ENCODE measurements at regions not wholly inside any gene's neighbourhood (a gene's known extent, or its start where the extent isn't known, plus 50 kb on each side); places are given as distances from the start of the nearest gene placed in this dataset.

- no peak for TF ChIP-seq CTCF (IDR thresholded peaks at IDR 0.05; ENCODE audit: poor library complexity, severe bottlenecking)
- no peak for TF ChIP-seq RAD21 (conservative IDR thresholded peaks at IDR 0.05)
- no peak for TF ChIP-seq POLR2AphosphoS5 (IDR thresholded peaks at IDR 0.05)
- no peak for TF ChIP-seq EZH2 (IDR thresholded peaks at IDR 0.05; ENCODE audit: borderline replicate concordance, insufficient read depth, low read length, poor library complexity, severe bottlenecking)
- no peak for TF ChIP-seq TAF1 (IDR thresholded peaks at IDR 0.05; ENCODE audit: low read depth)
- TF ChIP-seq MXI1 (conservative IDR thresholded peaks at IDR 0.05; ENCODE audit: poor library complexity, severe bottlenecking) = no peak
- TF ChIP-seq SMC3 (conservative IDR thresholded peaks at IDR 0.05; ENCODE audit: poor library complexity) = no peak
- TF ChIP-seq REST (IDR thresholded peaks at IDR 0.05; ENCODE audit: borderline replicate concordance) = no peak
- TF ChIP-seq EP300 (conservative IDR thresholded peaks at IDR 0.05; ENCODE audit: poor library complexity, severe bottlenecking) = no peak
These were observed 170.5 kb upstream of the TBL1XR1 start for GRCh38 chr3:177367788-177368187.

Measured in neural cell (in vitro differentiated cells).